HG03175 (cell line): ENCODE measurements at regions not wholly inside any gene's neighbourhood (a gene's known extent, or its start where the extent isn't known, plus 50 kb on each side); places are given as distances from the start of the nearest gene placed in this dataset.

ENCODE experiments used
- ATAC-seq: cut with Tn5 transposase; IDR thresholded peaks from one replicate; pipeline ENCODE4 v1.9.1; 2021; ENCODE audit warnings: mild to moderate bottlenecking, moderate library complexity; ENCODE audit not compliant: unreplicated experiment

DNA sequence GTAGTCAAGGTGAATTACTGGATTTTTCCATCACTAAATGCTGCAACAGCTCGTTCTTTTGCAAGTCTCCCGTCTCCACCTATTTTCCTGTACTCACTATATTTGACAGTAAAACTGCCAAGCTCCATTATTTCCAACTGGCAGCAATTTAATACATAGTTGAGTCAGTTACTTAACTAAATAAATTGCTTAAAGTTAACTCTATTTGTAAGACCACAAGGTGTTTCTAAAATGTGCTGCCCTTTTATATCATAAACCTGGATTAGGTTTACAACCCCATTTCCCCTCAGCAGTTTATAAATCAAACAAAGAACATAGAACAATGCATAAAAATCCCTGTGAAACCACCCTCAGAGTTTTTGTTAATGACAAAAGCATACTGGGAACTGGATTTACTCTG lies 211.4 kb upstream of the DPH6 start:
- ATAC-seq = no peak

DNA sequence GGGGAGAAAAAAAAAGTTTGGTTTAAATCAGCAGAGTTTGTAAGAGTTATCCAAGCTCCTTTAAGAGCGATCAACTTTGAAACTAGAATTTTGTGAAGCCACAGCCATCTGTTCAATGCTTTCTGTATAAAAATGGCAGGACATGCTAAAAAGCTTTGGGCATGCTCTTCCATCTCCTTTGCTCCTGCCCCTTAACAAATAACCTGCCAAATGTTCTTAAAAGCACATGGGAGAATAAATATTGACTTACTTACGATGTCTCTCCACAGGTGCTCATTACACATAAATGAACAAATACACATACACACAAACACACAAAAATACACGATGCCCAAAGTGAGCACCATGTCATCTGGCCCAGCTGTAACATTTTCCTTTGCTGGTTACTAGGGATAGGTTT lies 211.8 kb upstream of the DPH6 start:
- no peak for ATAC-seq

DNA sequence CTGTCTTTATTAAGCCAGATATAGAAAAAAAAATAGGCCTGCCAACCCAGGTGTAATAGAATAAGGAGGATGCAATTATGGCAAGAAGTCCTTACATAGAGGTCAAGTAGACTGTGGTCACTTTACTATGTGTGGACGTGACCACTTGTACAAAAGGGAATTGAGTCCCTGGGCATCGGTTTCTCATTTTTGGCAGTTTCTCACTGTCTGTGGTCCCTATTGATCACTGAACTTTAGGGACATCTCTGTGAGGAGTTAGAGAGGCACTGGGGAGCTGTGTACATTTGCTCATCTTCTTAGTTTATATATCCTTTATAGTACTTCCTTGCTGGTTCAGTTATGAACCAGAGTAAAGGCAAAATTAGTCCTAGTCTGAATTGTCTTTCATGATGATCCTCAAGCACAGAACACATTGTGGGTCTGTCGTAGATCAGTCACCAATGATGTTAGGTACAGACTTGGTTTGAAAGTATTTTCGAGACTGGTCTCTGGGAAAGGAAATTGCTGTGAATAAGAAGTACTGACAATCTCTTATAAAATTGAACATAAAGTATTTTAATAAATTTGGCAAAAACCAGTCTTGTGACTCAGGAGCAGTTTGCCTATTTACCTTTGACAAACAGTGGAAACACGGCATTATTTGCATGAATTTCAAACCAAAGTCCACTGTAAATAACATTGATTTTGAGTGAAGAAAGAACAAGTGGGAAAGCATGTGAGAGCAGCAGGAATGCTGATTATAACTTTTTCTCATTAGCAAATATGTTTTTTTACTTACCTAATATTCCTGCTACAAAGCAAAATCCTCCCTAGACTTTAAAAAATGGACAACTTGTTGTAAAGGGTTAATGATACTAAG lies 218.9 kb upstream of the DPH6 start:
- ATAC-seq = no peak

DNA sequence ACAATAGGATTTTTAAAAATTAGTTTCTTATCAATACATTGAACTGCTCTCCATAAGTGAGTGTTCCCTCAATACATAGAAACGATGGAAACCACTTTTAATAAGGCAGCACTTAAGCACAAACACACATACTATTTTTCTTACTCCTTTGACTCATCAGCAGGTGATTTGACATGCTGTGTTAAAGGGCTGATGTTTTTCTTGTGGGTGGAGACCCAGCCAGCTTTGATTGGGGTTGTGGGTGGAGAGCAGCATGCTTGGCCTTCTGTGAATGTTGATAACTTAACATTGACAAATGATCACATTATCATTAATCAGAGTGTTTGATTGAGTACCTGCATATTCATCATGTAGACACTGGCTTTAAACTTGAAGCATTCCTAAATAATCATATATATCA lies 223.0 kb upstream of the DPH6 start:
- no peak for ATAC-seq

DNA sequence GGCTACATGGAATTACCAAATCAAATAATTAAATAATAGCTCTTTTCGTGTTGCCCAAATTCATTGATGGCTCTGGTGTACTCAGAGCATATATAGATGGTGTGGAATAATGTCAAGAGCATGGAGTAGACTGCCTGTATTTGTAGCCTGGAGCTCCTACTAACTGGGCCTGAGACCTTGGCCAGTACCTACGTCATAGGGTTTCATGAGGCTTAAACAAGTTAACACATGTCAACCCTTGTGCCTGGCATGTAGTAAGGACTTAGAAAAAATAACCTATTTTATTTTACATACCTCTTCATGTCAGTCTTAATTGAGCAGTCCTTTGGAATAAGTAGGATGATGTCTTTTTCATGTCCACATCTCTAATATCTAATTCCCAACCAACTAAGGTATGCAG lies 223.7 kb upstream of the DPH6 start:
- no peak for ATAC-seq

DNA sequence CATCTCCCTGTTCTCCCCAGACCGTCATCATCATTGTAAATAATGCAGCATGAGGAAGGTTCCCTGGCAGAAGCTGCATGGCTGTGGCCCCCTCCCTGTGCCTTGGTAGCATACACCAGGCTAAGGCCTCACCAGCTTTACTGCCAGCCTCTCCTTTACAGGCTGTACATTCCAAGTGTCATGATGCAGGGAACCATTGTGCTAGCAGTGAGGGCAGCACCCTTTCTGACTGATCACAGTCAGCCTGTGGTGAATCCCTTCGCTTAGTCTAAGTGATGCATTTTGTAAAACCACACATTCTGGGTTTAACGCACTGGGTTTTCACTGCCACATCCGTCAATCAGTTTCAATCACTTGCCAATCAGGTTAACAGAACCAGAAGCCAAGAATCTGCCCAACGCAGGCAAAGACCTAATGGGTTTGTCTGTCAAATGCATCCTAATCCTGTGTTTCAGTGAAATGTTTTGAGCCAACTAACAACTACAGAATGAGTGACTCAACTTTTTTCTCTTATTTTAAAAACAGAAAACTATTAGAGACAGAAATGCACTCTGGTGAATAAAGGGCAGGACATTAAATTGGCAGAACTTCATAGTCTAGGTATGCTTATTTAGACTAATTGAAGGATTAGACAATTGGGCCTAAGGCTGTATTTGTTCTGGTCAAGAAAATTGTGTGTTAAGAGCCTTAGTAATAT lies 225.9 kb upstream of the DPH6 start:
- ATAC-seq = no peak

DNA sequence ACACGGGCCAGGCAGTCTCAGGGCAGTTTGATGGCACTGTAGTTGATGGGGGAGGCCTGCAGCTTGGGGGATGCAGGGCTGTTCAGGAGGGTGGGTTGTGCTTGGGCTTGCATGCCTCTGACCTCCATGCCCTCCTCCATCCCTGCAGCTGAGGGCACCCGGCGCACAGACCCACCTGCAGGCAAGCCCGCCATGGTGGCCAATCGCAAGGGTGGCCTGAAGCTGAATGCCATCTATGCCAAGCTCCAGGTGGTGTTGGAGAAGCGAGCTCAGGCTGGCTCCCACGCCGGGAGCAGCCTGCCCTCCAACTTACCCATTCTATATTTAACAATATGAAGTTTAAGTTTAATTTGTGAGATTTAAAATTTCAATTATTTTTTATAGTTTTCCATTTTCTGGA lies 228.7 kb upstream of the DPH6 start:
- ATAC-seq = no peak

DNA sequence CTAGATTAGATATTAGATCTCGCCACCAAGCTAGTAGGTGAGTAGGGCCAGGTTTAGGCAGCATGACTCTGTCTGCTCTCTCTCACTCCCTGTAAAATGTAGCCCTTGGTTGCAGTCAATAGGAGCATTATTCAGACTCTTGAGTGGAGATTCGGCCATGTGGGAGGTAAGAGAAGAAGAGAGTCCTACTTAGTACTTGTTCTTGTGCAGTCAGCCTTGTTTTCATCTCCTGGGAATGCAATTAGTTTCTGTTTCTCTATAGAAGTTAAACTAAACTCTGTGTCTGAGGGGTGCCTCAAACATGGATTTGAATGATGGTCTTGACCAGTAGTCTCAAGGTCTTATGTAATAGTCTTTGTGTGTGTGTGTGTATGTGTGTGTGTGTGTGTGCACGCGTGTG lies 229.5 kb upstream of the DPH6 start:
- no peak for ATAC-seq

DNA sequence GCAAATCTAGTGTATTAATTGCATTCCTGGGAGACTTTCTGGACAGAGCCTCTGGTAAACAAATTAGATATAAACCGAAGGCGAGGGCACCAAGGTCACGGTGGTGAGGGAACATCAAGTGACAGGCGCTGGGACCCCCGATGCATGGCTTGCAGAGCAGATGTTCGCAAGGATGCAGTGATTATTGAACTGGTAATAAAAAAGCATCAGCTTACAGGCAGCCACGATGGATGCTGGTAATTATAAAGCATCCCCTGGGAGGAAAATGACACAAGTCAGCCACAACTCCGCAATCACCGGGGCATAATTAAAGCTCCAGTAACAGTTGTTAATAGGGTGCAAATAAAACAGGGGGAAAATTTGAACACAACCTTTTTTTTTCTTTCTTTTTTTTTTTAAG lies 231.1 kb upstream of the DPH6 start:
- no peak for ATAC-seq

DNA sequence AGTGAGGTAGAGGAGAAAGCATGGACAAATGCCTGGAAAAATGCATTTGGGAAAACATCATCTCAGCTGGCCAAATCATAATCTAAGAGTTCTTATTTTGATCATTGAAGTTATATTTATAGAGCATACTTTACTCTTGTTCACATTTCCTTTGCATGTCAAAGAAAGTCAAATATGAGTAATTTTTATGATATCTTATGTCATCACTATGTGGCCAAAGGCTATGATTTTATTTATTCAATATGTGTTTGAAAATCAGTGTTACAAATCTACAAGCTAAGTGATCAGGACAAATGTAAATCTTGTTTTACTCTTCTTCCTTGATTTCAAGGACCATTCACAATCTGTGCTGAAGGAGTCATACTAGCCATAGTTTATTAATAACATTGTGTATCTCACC lies 237.2 kb upstream of the DPH6 start:
- ATAC-seq = no peak

DNA sequence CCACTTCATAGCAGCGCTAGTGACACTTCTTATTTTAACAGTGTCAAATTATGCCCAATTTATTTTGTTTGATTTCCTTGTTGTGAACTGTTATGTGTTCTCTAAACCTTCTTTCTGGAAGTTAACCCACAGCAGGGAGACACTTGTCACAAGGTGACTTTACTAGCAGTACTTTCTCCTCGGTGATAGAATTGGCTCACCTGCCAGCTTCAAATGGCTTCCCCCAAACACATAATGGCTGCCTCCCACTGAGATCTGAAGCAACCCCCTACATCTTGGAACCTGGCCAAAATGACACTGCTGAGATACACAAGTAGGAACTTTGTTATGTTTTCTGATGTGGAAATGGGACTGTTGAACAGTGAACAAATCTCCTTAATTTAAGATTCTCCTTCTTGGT lies 238.8 kb upstream of the DPH6 start:
- ATAC-seq = no peak

DNA sequence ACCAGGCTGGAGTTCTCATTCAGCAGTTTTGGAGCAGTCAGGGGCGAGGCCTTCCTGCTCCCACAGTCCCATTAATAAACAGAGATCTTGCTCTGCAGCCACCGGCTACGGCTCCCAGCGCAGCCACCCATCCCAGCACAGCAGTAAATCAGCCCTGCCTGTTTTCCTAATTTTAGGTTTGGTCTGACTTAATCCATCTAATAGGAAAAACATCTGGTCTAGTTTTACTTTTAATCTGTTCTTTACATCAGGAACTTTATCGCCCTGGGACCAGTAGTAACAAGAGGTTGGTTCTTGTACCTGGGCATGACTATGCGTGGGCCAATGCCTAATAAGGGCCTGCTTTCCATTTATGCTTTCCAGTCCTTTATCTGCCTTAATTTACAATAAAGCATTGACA lies 264.0 kb upstream of the DPH6 start:
- no peak for ATAC-seq

DNA sequence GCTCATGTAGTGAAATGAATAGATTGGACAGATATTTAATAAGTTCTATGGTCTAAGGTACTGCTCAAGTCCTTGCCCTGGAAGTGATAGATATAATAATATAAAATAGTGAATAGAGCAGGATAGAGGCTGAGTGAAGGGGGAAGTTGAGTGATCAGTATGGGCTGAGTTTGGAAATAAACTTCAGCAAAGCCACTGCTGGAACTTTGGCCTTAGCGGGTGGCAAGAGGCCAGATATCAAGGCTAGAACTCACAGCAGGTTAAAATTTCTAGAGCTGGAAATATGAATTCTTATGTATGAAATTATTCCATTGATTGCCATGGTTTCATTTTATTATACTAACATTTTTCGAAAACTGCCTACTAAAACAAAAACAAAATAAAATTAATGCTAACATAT lies 267.6 kb upstream of the DPH6 start:
- ATAC-seq = no peak

DNA sequence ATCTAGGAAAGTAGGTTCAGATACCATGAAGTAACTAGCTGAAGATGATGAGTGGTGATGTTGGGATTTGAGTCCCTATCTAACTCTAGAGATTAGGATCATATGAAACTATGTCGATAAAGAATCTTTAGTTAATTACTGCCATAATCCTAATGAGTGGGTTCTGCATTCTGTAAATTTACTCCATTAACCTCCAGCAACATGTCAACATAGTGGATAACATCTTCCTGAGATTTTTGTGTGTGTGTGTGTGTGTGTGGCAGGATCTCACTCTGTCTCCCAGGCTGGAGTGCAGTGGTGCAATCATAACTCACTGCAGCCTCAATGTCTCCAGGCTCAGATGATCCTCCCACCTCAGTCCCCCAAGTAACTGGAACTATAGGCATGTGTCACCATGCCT lies 272.9 kb upstream of the DPH6 start:
- ATAC-seq = no peak

DNA sequence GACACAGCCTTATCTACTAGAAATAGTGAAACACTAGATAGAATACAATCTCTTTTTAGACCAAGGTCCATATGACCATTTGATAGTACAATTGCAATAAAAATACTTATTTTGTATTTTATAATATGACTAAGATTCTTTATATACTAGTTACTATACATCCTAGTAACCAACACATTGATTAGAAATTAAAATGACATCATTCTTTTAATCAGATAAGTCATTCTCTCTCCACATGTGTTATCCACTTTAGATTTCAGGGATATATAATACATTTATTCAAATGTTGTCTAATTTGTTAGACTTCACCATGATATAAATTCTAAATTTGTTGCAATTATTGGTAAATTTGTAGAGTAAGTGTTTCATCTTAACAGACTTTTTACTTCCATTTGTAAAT lies 276.2 kb upstream of the DPH6 start:
- no peak for ATAC-seq

DNA sequence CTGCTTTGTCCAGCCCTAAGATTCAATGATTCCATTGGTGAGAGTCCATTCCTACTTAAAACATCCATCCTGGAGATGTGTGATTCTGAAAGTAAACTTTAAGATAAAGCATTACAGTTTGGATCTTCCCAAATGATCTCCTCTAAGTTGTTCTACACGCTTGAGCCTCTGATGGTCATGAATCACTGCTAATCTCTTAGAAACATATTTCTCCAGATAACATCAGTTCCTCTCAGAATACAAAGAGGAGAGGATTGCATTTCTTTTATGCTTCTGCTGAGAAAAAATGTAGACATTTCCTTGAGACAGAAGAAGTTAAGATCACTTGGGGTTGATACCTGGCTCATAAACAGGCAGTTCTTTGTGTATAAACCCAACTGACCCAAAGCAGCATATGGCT lies 281.2 kb upstream of the DPH6 start:
- ATAC-seq = no peak

DNA sequence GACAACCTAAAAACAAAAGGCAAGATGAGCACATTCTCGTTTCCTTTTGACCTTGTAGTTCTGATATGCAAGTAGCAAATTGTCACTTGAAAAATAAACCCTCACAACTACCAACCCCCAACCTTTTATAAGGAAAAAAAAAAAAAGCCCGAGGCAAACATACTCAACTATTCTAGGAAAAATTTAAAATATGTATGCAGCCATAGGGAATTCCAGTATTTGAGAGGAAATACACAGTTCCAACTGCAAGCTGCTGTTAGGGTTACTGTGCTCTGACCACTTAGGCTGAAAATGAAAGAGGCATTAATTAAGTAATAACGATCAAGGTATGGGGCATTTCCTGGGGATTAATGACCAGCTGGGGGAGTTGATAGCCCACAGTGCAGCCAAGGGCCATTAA lies 281.9 kb upstream of the DPH6 start:
- ATAC-seq = no peak

DNA sequence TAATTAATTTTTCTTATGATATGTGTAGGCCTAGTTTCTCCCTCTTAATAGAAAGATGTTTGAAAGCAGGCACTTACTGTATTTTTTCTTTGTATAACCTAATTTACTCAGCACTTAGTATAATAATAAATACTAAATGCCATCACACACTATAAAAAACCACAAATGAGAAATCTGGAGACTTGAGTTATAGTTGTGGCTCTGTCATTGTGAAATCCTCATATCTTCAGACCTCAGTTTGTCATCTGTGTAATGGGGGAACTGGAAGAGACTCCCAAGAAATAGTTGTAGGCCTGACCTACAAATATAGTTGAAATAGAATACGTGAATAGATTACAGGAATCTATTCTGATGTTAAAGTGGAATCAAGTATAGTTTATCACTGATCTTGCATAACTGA lies 287.6 kb upstream of the DPH6 start:
- no peak for ATAC-seq

DNA sequence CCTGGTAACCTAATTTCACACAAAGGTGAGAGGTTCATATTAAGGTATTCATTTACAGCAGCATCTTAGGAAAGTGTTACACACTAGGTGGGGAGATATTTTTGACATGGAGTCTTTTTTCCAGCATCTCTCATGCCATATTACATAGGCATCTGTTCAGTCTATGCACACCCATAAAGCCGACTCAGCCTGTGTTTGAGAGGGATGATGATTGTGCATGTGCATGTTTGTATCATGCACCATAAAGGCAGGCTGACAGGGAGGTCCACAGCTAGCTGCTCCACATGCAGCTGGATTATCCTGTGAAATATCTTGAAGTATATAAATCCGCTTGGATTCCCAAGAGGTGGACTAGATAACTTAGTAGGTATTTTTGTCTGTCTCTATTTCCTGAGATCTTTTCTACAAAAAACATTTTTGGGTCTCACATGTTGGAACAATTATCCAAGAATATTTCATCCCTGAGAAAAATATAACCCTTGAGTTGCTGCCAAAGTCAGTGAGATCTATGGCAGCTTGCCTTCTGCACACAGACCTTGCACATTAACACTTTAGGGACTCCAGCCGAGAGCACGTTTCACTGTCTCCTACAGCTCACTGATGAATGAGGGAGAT lies 288.4 kb upstream of the DPH6 start:
- ATAC-seq = no peak

DNA sequence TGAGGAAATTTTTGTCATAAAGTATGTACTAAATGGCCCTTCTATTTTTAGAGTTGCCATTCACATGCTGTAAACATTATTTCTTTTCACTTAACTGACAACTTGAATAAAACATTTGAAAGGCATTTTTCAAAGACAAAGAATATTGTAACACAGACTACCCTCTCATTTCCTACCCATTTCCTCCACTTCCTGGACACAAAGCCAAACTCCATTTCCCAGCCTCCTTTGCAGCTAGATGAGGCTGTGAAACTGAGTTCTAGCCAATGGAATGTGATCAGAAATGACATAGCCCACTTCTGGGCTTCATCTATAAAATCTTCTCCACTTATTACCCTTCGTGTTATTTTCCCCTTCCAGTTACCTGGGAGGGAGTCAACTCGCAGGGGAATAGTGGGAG lies 288.9 kb upstream of the DPH6 start:
- ATAC-seq = no peak

DNA sequence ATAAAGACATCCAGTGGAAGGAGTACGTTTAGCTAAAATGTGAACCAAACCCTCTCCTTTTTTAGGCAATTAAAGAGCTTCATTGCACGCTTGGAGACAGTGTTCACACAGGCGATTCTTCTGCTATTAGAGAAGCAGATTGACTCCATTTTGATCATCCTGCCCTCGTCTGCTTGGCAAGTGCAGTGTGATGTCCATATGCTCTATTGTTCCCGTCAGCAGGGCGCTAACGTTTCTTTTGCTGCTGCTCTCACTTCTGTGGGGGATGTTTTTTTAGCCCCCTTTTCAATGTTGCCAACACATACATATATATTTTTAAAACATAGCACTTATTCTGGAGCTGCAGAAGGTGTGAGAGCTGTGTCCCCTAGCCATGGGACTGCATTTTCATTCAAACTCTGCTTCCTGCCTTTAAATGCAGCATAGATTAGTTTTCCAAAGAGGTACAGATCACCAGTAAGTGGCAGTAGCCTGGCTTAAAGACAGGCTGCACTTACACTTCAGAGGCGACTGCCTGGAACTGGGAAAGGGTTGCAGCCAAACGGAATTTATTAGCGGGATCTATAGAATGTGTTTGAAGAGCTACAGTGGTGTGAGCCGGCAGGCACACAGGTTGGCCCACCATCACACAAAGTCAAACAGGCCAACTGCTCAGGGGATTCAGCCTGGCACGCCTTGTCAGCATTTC lies 292.6 kb upstream of the DPH6 start:
- ATAC-seq = no peak

DNA sequence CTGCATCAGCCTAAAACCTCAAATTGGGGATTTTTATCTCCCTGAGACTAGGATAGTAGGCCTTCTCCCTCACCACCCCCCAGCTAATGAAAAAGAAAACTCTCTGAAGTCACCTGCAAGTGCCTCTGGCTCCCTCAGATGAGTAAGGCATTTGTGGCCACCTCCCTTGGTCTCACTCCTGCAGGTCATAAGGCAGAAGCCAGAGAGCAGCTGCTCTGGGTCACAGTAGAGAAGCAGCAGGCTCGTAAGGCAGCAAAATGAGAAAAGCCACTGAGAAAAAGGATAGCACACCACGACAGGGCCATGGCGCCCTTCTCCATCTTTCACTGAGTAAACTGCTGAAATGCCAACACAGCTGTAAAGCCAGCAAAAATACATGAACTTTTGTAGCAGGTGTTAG lies 296.7 kb upstream of the DPH6 start:
- ATAC-seq = no peak
